ENCODE measurements at regions not wholly inside any gene's neighbourhood (a gene's known extent, or its start where the extent isn't known, plus 50 kb on each side); places are given as distances from the start of the nearest gene placed in this dataset.
"Not testable (repeated sequence)": the region's sequence is repeated elsewhere in the genome, so short reads cannot be mapped to it uniquely, and the experiment has no call there.

DNA sequence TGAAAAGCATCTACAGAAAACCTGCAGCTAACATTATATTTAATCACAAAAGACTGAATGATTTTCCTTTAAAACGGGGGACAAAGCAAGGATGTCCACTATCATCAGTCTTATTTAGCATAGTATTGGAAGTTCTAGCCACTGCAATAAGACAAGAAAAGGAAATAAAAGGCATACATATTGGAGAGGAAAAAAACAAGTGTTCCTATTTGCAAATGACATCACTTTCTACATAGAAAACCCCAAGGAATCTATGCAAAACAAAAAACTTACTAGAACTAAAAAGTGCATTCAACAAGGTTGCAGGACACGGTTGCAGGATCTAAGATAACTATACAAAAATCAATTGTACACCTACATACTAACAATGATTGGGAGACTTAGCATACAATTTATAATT, 101.6 kb upstream of the MEF2A start:
- Histone ChIP-seq H3K4me3 (ENCODE audit: control insufficient read depth in 1 of 7, extremely low read depth in 1 of 7, insufficient read depth in 4 of 7, low read depth in 2 of 7, low read length in 6 of 7) (no peak overlapping the region), H3K4me1 (ENCODE audit: control extremely low read depth in 1 of 4, control insufficient read depth in 4 of 4, insufficient read depth in 4 of 4, low read length in 3 of 4) (no peaks in the 10 kb centered on the region), H3K9me3 (ENCODE audit: control extremely low read depth in 1 of 5, control insufficient read depth in 4 of 5, insufficient read depth in 2 of 5, low read depth in 1 of 5, low read length in 4 of 5) (peaks cover 2 to 20% (median 4%) of the 10 kb centered on the region in 5 experiments), H3K27me3 (replicated peaks in 2 of 5; ENCODE audit: control insufficient read depth in 4 of 5, insufficient read depth in 5 of 5, low read length in 4 of 5) (no peaks in the 10 kb centered on the region), H3K36me3 (ENCODE audit: control insufficient read depth in 4 of 4, insufficient read depth in 4 of 4, low read length in 3 of 4) (no peaks in the 10 kb centered on the region), H3K27ac (ENCODE audit: insufficient read depth in 1 of 2, low read depth in 1 of 2, low read length in 2 of 2, poor library complexity in 1 of 2, severe bottlenecking in 2 of 2) (no peak overlapping the region)
- POLR2A ChIA-PET: no interaction called here
- DNase-seq: no peak
- CTCF ChIA-PET: interaction anchor here (1.2 to 1.6 kb wide), 2 partner anchors 11 to 47 kb away, joined by 3 read pairs; no protein-coding TSS in a partner anchor
- WGBS (ENCODE audit: insufficient coverage): no CpG with 5 or more reads among the region's 2 CpGs

- CTCF ChIA-PET: no interaction called here
- Histone ChIP-seq H3K4me3 (ENCODE audit: control insufficient read depth in 1 of 7, extremely low read depth in 1 of 7, insufficient read depth in 4 of 7, low read depth in 2 of 7, low read length in 6 of 7) (no peak overlapping the region), H3K27me3 (replicated peaks in 2 of 5; ENCODE audit: control insufficient read depth in 4 of 5, insufficient read depth in 5 of 5, low read length in 4 of 5) (no peaks in the 10 kb centered on the region), H3K9me3 (ENCODE audit: control extremely low read depth in 1 of 5, control insufficient read depth in 4 of 5, insufficient read depth in 2 of 5, low read depth in 1 of 5, low read length in 4 of 5) (peaks cover 0 to 20% (median 3%) of the 10 kb centered on the region in 5 experiments), H3K27ac (ENCODE audit: insufficient read depth in 1 of 2, low read depth in 1 of 2, low read length in 2 of 2, poor library complexity in 1 of 2, severe bottlenecking in 2 of 2) (no peak overlapping the region), H3K4me1 (ENCODE audit: control extremely low read depth in 1 of 4, control insufficient read depth in 4 of 4, insufficient read depth in 4 of 4, low read length in 3 of 4) (no peaks in the 10 kb centered on the region), H3K36me3 (ENCODE audit: control insufficient read depth in 4 of 4, insufficient read depth in 4 of 4, low read length in 3 of 4) (no peaks in the 10 kb centered on the region)
- POLR2A ChIA-PET: no interaction called here
- WGBS (ENCODE audit: insufficient coverage): 94% methylated on average over 16 of the region's 18 CpGs
- DNase-seq: no peak
These were observed 99.0 kb upstream of the MEF2A start for GRCh38 chr15:99466701-99467337.

DNA sequence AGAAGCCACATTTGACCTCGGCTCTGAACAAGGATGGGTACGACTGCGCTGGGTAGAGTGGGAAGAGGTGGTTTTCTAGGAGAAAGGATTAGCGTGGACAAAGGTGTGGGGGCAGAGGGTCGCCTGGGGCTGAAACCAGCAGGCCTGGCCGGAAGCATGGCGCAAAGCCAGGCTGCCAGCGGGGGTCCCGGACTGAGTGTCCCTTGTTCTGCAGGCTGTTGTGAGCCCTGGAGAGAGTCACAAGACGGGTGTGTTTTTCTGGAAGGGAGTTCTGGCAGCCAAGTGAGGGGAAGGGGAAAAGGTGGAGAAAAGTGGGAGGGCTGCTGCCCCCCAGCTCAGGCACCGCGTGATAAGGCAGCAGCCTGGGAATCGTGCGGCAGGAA, 98.5 kb upstream of the MEF2A start:
- 96% methylated on average over 14 of the region's 14 CpGs for WGBS (ENCODE audit: insufficient coverage)

DNA sequence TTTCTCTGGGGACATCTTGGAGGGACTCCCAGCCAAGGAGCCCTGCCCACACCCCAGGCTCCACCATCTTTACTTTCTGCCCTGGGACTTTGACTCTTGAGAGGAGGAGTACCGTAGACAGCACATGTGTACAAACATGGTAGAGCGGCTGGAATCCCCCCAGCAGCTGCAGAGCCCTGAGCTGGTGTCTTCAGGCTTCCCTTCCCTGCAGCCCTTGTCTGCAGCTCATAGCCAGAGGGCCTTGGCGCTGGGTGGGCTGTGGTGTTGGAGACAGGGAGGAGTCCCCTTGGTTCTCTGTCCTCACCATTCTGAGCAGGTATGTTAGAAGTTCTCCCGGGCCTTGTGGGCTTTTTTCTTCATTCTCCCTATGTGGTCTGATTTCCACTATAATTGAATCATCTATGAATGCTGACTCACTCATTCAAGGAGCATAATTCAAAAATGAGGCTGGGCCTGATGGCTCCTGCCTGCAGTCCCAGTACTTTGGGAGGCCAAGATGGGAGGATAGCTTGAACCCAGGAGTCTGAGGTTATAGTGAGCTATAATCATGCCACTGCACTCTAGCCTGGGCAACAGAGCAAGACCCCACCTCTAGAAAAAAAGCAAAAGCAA, 97.8 kb upstream of the MEF2A start:
- no peak for DNase-seq
- WGBS (ENCODE audit: insufficient coverage): 90% methylated on average over 3 of the region's 4 CpGs
- CTCF ChIA-PET: no interaction called here

More for the DNA sequence above, 98.5 kb upstream of the MEF2A start:
- Histone ChIP-seq H3K9me3 (ENCODE audit: control extremely low read depth in 1 of 5, control insufficient read depth in 4 of 5, insufficient read depth in 2 of 5, low read depth in 1 of 5, low read length in 4 of 5) (peaks cover 0 to 20% (median 3%) of the 10 kb centered on the region in 5 experiments), H3K27ac (ENCODE audit: insufficient read depth in 1 of 2, low read depth in 1 of 2, low read length in 2 of 2, poor library complexity in 1 of 2, severe bottlenecking in 2 of 2) (no peak overlapping the region), H3K4me3 (ENCODE audit: control insufficient read depth in 1 of 7, extremely low read depth in 1 of 7, insufficient read depth in 4 of 7, low read depth in 2 of 7, low read length in 6 of 7) (no peak overlapping the region), H3K27me3 (replicated peaks in 2 of 5; ENCODE audit: control insufficient read depth in 4 of 5, insufficient read depth in 5 of 5, low read length in 4 of 5) (no peaks in the 10 kb centered on the region), H3K4me1 (ENCODE audit: control extremely low read depth in 1 of 4, control insufficient read depth in 4 of 4, insufficient read depth in 4 of 4, low read length in 3 of 4) (no peaks in the 10 kb centered on the region), H3K36me3 (ENCODE audit: control insufficient read depth in 4 of 4, insufficient read depth in 4 of 4, low read length in 3 of 4) (no peaks in the 10 kb centered on the region)
- POLR2A ChIA-PET: no interaction called here
- no peak for DNase-seq
- CTCF ChIA-PET: no interaction called here

GRCh38 chr15:99470204-99470603, 95.6 kb upstream of the MEF2A start:
- DNase-seq, CTCF ChIA-PET: not testable (repeated sequence)
- 100% methylated on average over 1 of the region's 3 CpGs for WGBS (ENCODE audit: insufficient coverage)

More for the DNA sequence above, 97.8 kb upstream of the MEF2A start:
- Histone ChIP-seq H3K36me3 (ENCODE audit: control insufficient read depth in 4 of 4, insufficient read depth in 4 of 4, low read length in 3 of 4) (no peaks in the 10 kb centered on the region), H3K27me3 (replicated peaks in 2 of 5; ENCODE audit: control insufficient read depth in 4 of 5, insufficient read depth in 5 of 5, low read length in 4 of 5) (no peaks in the 10 kb centered on the region), H3K9me3 (ENCODE audit: control extremely low read depth in 1 of 5, control insufficient read depth in 4 of 5, insufficient read depth in 2 of 5, low read depth in 1 of 5, low read length in 4 of 5) (peaks cover 0 to 20% (median 3%) of the 10 kb centered on the region in 5 experiments), H3K27ac (ENCODE audit: insufficient read depth in 1 of 2, low read depth in 1 of 2, low read length in 2 of 2, poor library complexity in 1 of 2, severe bottlenecking in 2 of 2) (no peak overlapping the region), H3K4me3 (ENCODE audit: control insufficient read depth in 1 of 7, extremely low read depth in 1 of 7, insufficient read depth in 4 of 7, low read depth in 2 of 7, low read length in 6 of 7) (no peak overlapping the region), H3K4me1 (ENCODE audit: control extremely low read depth in 1 of 4, control insufficient read depth in 4 of 4, insufficient read depth in 4 of 4, low read length in 3 of 4) (peaks cover 0 to 5% (median 0%) of the 10 kb centered on the region in 4 experiments)
- POLR2A ChIA-PET: no interaction called here

GRCh38 chr15:99472416-99473145, 93.2 kb upstream of the MEF2A start:
- H3K4me3 ChIP-seq (ENCODE audit: control insufficient read depth in 1 of 7, extremely low read depth in 1 of 7, insufficient read depth in 4 of 7, low read depth in 2 of 7, low read length in 6 of 7): no peak overlapping the region
- H3K9me3 ChIP-seq (ENCODE audit: control extremely low read depth in 1 of 5, control insufficient read depth in 4 of 5, insufficient read depth in 2 of 5, low read depth in 1 of 5, low read length in 4 of 5): peaks cover 0 to 3% (median 0%) of the 10 kb centered on the region in 5 experiments
- WGBS (ENCODE audit: insufficient coverage): 88% methylated on average over 2 of the region's 12 CpGs
- ChIA-PET POLR2A (no interaction called here), CTCF (no interaction called here)
- H3K27ac ChIP-seq (ENCODE audit: insufficient read depth in 1 of 2, low read depth in 1 of 2, low read length in 2 of 2, poor library complexity in 1 of 2, severe bottlenecking in 2 of 2): no peak overlapping the region
- no peaks in the 10 kb centered on the region for H3K36me3 ChIP-seq (ENCODE audit: control insufficient read depth in 4 of 4, insufficient read depth in 4 of 4, low read length in 3 of 4)
- DNase-seq: no peak
- H3K4me1 ChIP-seq (ENCODE audit: control extremely low read depth in 1 of 4, control insufficient read depth in 4 of 4, insufficient read depth in 4 of 4, low read length in 3 of 4): peaks cover 8 to 50% (median 31%) of the 10 kb centered on the region in 4 experiments
- peaks cover 0 to 19% (median 2%) of the 10 kb centered on the region in 5 experiments for H3K27me3 ChIP-seq (replicated peaks in 2 of 5; ENCODE audit: control insufficient read depth in 4 of 5, insufficient read depth in 5 of 5, low read length in 4 of 5)

More at GRCh38 chr15:99470204-99470603, 95.6 kb upstream of the MEF2A start:
- H3K27ac ChIP-seq (ENCODE audit: insufficient read depth in 1 of 2, low read depth in 1 of 2, low read length in 2 of 2, poor library complexity in 1 of 2, severe bottlenecking in 2 of 2); H3K36me3 ChIP-seq (ENCODE audit: control insufficient read depth in 4 of 4, insufficient read depth in 4 of 4, low read length in 3 of 4); POLR2A ChIA-PET; H3K9me3 ChIP-seq (ENCODE audit: control extremely low read depth in 1 of 5, control insufficient read depth in 4 of 5, insufficient read depth in 2 of 5, low read depth in 1 of 5, low read length in 4 of 5); H3K4me3 ChIP-seq (ENCODE audit: control insufficient read depth in 1 of 7, extremely low read depth in 1 of 7, insufficient read depth in 4 of 7, low read depth in 2 of 7, low read length in 6 of 7): not testable (repeated sequence)
- Histone ChIP-seq H3K27me3 (replicated peaks in 2 of 5; ENCODE audit: control insufficient read depth in 4 of 5, insufficient read depth in 5 of 5, low read length in 4 of 5) (peaks cover 0 to 16% (median 0%) of the 10 kb centered on the region in 5 experiments), H3K4me1 (ENCODE audit: control extremely low read depth in 1 of 4, control insufficient read depth in 4 of 4, insufficient read depth in 4 of 4, low read length in 3 of 4) (peaks cover 4 to 27% (median 14%) of the 10 kb centered on the region in 4 experiments)

All from common myeloid progenitor, CD34-positive (primary cell).